HEK293T (cell line): ENCODE measurements at regions not wholly inside any gene's neighbourhood (a gene's known extent, or its start where the extent isn't known, plus 50 kb on each side); places are given as distances from the start of the nearest gene placed in this dataset.

ENCODE experiments used
- ARNT ChIP-seq: fragments of 450-650 bp; IDR thresholded peaks from 2 replicates; pipeline ENCODE4 v1.6.1; 2017; ENCODE audit warnings: mild to moderate bottlenecking
- BHLHE40 ChIP-seq: fragments of 450-650 bp; IDR thresholded peaks from 2 replicates; pipeline ENCODE4 v1.6.1; 2016; ENCODE audit warnings: mild to moderate bottlenecking, moderate library complexity, borderline replicate concordance
- HDGF ChIP-seq: fragments of 450-650 bp; IDR thresholded peaks from 2 replicates; pipeline ENCODE4 v1.6.1; 2017; ENCODE audit warnings: antibody characterized with exemption, borderline replicate concordance
- SUZ12 ChIP-seq: fragments of 450-650 bp; IDR thresholded peaks from 2 replicates; pipeline ENCODE4 v1.6.1; 2016; ENCODE audit warnings: mild to moderate bottlenecking
- TF ChIP-seq, protein P1 (sequence below): fragments of 450-650 bp; IDR thresholded peaks from 2 replicates; pipeline ENCODE4 v1.6.1; 2016

DNA sequence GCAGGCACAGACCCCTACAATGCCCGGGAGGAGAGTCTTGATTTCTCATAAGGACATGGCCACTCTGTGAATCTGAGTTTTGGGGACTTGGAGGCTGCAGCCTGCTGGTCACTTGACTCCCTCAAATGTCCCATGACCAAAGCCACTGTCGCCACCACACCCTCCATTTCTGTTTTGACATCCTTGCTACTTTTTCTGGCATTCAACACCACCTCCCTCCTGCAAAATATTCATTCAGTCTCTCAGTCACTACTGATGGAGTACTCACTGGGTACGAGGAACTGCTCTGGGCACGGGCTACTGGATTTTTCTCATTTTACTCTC, 208.6 kb upstream of the HAAO start:
- TF ChIP-seq BHLHE40, result no peak
- no peak for TF ChIP-seq HDGF
- no peak for TF ChIP-seq SUZ12
- TF ChIP-seq ARNT, result no peak
- TF ChIP-seq, protein P1, sequence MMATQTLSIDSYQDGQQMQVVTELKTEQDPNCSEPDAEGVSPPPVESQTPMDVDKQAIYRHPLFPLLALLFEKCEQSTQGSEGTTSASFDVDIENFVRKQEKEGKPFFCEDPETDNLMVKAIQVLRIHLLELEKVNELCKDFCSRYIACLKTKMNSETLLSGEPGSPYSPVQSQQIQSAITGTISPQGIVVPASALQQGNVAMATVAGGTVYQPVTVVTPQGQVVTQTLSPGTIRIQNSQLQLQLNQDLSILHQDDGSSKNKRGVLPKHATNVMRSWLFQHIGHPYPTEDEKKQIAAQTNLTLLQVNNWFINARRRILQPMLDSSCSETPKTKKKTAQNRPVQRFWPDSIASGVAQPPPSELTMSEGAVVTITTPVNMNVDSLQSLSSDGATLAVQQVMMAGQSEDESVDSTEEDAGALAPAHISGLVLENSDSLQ, result no peak
